Fibroblast of peridontal ligament (primary cell): ENCODE measurements at regions not wholly inside any gene's neighbourhood (a gene's known extent, or its start where the extent isn't known, plus 50 kb on each side); places are given as distances from the start of the nearest gene placed in this dataset.
"Not testable (repeated sequence)": the region's sequence is repeated elsewhere in the genome, so short reads cannot be mapped to it uniquely, and the experiment has no call there.

ENCODE experiments used
- DNase-seq: peaks from one replicate; pipeline ENCODE4 v3.0.0-alpha.2; 2010; ENCODE audit errors: extremely low read depth

DNA sequence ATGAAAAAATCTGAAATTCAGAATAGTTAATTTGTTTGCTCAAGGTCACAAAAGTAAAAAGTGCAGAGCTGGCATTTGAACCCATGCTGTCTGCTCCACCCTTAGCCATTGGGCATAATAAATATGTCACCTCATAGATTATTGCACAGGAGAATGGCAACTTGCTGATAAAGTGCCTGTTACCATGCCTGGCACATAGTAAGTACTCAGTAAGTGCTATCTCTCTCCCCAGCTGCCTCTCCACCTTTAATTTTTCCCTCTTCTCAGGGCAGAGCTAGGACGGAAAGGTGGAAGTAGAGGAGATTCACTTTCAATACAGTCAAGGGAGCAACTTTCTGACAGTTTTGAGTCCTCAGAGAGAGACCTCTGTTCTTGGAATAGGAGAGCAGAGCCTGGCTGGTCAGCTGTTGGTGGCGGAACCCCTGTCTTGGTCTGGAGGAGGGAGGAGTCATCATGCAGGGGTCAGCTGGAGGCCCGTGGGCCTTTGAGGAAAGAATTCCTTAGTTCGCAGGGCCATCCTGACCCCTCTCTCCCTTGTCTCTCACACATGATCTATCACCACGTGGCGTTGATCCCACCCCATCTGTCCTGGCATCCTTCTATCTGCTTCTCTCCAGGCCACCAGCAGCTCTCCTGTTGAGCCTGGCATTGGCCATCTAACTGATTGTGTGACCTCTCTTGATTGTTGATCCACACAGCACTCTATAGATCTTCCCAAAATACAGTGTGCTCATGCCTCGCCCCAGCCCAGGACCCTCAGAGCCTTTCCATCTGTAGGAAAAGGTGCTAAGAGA lies 149.3 kb downstream of the RPLP1 start:
- no peak for DNase-seq

GRCh38 chr15:69602921-69603320 lies 150.3 kb downstream of the RPLP1 start:
- no peak for DNase-seq

DNA sequence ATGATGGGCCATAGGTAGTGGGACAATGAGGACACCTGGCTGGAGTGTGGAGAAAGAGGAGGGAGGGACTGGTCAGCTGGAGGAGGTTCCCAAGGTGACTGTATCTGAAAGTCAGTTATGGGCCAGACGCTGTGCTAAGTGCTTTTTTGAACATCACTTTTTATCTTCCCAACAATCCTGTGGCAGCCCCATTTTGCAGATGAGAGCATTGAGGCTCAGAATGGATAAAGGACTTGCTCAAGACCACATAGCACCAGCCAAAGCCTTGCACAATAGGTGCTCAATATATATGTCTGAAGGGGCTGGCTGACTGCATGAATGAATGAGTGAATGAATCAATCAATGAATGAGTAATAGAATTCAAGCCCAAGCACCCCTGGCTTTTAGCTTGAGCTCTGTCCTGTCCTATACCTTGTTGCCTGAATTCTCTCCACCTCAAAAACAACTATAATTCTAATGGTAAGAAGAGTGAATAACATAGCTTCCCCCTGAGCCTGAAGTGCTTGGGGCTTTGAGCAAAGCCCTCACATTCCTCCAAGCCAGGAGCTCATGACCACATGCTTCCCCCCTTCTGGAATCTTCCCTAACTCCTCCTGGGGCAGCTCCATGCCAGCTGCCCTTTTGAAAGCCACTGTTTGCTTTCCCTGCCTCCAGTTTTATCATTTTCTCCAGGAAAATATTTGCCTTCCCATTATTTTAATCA lies 150.9 kb downstream of the RPLP1 start:
- DNase-seq, result no peak

DNA sequence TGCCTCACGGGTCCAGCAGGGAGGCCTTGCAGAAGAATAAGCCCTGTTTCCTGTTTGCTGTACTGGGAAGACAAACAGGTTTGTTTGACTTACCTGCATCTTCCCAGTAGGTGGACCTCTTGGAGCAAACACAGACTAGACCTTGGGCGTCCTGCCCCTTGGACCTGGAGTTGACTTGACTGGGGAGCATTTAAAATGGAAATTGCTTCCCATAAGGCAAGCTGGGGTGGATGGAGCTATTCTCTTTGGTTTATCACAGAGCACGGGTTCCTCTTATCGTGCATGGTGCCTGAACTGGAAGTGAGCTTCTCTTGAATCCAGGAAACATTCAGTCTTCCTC lies 151.4 kb downstream of the RPLP1 start:
- DNase-seq, result no peak

GRCh38 chr15:69606144-69606543 lies 153.5 kb downstream of the RPLP1 start:
- no peak for DNase-seq

- DNase-seq, result no peak
These were observed 154.4 kb downstream of the RPLP1 start for GRCh38 chr15:69606921-69607500.

DNA sequence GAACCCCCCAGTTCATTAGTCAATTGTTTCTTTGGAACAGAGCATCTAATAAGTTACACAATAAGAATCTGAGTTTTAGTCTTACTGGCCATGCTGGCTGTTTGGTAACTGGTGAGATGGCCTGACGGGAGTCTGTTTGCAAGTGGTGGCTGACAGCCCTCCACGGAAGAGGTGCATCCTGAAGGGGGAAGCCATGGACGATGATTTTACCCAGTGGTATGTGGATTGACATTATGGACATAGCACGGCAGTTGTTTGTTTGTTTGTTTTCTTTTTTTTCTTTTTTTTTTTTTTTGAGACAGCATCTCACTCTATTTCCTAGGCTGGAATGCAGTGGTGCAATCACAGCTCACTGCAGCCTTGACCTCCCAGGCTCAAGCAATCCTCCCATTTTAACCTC lies 156.0 kb downstream of the RPLP1 start:
- no peak for DNase-seq

DNA sequence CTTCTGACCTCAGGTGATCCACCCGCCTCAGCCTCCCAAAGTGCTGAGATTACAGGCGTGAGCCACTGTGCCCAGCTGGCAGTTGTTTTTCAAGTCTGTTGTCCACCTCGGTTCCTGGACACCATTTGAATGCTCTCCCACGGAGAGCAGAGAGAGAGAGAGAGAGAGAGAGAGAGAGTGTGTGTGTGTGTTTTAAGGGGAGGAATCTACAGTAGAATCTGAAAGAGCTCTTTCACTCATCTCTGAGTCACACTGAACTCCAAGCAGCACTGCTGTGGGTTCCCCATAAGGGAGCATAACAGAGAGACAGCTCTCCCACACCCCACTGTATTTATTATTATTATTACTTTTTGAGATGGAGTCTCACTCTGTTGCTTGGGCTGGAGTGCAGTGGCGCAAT lies 156.6 kb downstream of the RPLP1 start:
- peak; percentile 3 for DNase-seq

GRCh38 chr15:69609776-69610175 lies 157.2 kb downstream of the RPLP1 start:
- DNase-seq, result no peak

GRCh38 chr15:69610277-69610676 lies 157.7 kb downstream of the RPLP1 start:
- DNase-seq, result no peak

DNA sequence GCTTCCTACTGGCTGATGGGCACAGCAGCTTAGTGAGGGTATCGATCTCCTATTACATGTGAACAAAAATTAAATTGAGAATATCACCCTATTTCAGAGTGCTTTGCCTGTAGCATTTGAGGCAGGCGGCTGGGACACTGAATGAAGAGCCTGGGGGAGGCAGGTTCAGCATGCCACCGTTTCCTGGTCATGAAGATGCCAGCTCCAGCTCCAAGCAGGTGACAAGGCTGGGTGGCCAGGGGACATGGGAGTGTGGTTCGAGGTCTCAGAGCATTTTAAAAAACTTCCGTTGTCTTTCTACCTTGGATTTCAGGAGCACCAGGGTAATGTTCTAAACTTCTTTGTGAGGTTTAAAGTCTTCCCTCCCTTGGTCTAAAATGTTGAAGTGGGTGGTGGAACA lies 158.2 kb downstream of the RPLP1 start:
- no peak for DNase-seq

DNA sequence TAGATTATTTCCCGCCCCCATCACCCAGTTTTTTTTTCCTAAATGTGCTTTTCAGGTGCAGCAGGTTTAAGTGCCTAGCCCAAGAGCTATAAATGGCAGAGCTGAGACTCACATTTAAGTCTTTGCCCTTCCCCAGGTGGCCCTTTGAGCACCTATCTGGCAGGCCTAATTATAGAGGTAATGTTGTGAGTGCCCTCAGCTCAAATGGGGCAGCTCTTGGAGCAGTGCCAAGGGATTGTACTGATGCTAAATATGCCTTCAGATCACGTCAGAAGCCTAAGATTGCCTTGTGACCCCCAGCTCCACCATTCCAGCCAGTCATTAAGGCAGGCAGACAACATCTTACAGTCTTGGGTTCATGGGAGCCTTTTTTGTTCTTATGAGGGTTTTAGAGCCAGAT lies 159.5 kb downstream of the RPLP1 start:
- no peak for DNase-seq

DNA sequence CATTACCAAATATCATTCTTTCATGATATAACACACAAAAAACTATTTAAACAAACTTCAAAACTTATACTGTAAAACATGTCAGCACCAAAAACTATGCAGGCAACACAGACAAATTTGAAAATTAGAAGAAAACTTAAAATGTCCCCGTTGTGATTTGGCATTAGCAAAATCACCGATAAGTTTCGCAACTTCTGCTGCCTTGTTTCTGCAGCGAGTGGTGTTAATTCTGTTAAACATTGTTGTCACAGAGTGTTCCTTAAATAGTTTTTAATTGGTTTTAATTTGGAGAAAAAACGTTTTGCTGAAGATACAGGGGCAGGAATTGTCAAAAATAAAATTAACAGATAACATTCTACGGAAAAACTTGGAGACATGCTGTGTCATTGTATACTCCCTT lies 160.6 kb downstream of the RPLP1 start:
- no peak for DNase-seq

- no peak for DNase-seq
These were observed 161.4 kb downstream of the RPLP1 start for GRCh38 chr15:69613988-69614387.

GRCh38 chr15:69615736-69616135 lies 163.1 kb downstream of the RPLP1 start:
- DNase-seq, result no peak

DNA sequence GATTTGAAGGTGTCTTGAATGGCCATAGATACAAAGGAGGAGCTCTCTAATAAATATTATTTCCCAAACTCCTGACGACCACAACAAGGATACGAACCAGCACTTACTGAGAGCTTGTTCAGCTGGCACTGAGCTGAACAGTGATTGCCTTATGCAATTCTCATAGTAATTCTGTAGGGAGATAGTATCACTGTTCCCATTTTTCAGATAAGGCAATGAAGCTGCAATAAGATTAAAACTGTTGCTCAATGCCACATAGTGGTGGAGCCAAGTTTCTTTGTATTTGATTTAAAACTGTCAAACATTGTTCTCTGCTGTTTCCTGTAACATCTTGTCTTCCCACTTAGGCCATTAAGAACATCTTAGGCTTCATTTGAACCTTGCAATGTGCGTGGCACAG lies 163.9 kb downstream of the RPLP1 start:
- DNase-seq, result no peak

DNA sequence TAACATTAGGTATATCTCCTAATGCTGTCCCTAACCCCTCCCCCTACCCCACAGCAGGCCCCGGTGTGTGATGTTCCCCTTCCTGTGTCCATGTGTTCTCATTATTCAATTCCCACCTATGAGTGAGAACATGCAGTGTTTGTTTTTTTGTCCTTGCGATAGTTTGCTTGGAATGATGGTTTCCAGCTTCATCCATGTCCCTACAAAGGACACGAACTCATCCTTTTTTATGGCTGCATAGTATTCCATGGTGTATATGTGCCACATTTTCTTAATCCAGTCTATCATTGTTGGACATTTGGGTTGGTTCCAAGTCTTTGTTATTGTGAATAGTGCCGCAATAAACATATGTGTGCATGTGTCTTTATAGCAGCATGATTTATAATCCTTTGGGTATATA lies 164.5 kb downstream of the RPLP1 start:
- DNase-seq, result not testable (repeated sequence)

- no peak for DNase-seq
These were observed 171.0 kb downstream of the RPLP1 start for GRCh38 chr15:69623392-69624154.

GRCh38 chr15:69624155-69624520 lies 171.5 kb downstream of the RPLP1 start:
- DNase-seq, result no peak

GRCh38 chr15:69624816-69625215 lies 172.2 kb downstream of the RPLP1 start:
- DNase-seq, result no peak

DNA sequence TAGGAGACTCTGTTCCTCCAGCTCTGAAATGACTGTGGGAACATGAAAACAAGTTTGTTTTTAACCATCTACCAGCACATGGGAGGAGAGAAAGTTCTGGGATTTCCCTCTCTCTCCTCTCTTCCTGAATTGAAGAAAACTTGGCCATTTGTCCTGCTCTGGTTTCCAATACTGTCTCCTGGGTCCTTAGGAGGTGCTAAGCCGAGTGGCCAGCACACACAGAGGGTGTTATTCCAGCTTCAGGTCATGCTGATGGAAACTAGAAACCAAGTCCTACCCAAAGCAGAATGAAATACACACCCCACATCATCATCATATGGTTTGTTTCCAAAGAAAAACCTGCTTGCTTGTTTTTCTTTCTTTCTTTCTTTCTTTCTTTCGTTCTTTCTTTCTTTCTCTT lies 172.7 kb downstream of the RPLP1 start:
- DNase-seq, result no peak
